Stimulated activated CD8-positive, alpha-beta memory T cell treated with anti-CD3 and anti-CD28 coated beads, Interleukin-7, amount 100 ng/mL, for 4 hours (primary cell): ENCODE measurements at regions not wholly inside any gene's neighbourhood (a gene's known extent, or its start where the extent isn't known, plus 50 kb on each side); places are given as distances from the start of the nearest gene placed in this dataset.
"Not testable (repeated sequence)": the region's sequence is repeated elsewhere in the genome, so short reads cannot be mapped to it uniquely, and the experiment has no call there.

Source experiments
- DNase-seq, 2 donors: peaks; one replicate each; pipeline ENCODE4 v3.0.0-alpha.2; 2020; ENCODE audit warnings: low read depth in 2 of 2

GRCh38 chr14:38589747-38590350 lies 334.0 kb upstream of the CLEC14A start:
- DNase-seq, result no peak

DNA sequence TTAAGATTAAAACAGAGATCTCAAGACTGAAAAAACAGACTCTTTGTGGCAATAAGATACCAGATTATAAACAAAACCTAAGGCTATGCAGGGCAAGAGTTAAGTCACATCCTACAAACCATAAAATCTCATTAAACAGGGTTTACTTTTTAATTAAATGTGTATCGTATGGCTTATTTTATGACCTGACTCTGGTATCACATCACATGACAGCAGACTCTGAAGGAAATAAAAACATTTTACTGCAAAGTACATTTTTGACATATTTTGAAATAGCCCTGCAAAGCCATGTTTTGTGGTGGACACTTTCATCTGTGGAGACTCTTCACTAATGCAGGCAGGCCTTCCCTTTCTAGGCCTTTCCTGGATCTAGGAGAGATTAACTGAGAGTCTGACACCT lies 327.6 kb upstream of the CLEC14A start:
- DNase-seq, result no peak

- DNase-seq, result no peak
These were observed 322.4 kb upstream of the CLEC14A start for GRCh38 chr14:38578278-38578681.

DNA sequence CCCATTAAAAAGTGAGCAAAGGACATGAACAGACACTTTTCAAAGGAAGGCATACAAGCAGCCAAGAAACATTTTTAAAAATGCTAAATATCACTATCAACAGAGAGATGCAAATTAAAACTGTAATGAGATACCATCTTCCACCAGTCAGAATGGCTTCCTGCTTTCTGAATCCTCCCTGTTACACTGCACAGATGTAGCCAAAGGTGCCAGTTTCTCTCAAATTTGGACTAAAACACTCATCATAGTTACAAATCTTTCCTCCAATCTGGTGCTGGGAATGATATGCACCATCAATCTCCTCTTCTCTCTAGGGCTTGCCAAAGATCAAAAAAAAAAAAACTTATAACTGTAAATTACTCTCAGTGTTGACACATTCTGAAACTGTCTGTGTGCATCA lies 311.8 kb upstream of the CLEC14A start:
- DNase-seq, result no peak

GRCh38 chr14:38561657-38562056 lies 305.8 kb upstream of the CLEC14A start:
- DNase-seq, result no peak

- DNase-seq, result no peak
These were observed 303.8 kb upstream of the CLEC14A start for GRCh38 chr14:38559711-38560110.

GRCh38 chr14:38557391-38557790 lies 301.5 kb upstream of the CLEC14A start:
- DNase-seq, result not testable (repeated sequence)

DNA sequence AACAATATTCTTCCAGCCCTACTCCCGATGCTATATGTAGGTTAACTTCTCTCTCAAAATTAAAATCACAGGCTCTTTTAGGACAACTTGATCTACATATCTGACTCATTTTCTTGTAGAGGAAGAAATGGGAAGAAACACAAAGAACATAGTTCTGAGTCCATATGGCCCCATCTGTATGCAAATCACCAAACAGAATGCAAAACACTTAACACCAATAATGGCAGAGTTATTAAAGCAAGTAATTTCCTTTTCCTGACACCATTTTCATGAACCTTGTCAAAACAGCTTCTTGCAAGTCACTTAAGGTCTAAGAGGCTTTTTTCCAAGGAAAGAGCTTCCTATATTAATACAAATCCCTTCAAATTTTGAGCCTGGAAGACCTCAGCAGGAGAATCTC lies 300.4 kb upstream of the CLEC14A start:
- no peak for DNase-seq

- DNase-seq, result no peak
These were observed 298.1 kb upstream of the CLEC14A start for GRCh38 chr14:38554026-38554425.

GRCh38 chr14:38553586-38553985 lies 297.7 kb upstream of the CLEC14A start:
- no peak for DNase-seq

DNA sequence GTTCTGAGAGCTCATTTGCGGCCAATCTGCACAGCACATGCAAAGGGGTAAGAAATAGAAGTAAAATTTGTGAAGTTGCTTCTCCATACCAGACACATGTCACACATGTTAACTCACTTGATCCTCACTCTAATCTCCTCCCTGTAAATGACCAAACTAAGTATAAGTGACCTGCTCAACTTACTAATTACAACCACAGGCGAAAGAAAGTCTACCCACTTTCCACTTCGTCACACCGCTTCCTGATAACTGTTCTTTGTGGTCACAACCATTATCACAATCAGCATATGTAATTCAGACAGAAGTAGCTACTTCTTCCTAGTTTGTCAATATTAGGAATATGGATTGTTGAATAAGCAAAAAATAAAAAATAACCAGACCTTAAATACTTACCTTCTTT lies 293.7 kb upstream of the CLEC14A start:
- DNase-seq, result no peak

DNA sequence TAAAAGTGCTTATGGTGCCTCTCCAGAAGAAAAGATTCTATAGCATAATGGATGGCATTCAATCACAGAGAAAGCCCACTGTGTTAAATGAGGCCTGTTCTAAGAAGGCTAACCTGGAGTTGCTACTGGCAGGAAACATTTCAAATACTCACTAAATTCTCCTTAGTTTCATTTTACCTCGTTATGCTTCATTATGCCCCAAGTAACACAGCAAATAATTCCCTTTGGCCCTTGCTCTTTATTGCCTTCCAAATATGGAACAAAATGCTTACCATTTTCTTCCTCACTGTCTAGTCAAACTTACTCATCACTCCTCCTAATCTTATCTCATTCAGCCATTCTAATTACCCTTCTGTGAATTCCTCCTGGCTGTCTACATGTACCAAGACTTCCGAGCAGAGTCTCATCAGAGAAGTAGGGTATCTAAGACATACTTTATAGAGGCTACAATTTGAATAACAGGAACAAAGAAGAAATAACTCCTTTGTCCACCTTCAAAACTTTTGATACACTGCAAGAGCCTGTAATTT lies 292.1 kb upstream of the CLEC14A start:
- DNase-seq, result no peak

DNA sequence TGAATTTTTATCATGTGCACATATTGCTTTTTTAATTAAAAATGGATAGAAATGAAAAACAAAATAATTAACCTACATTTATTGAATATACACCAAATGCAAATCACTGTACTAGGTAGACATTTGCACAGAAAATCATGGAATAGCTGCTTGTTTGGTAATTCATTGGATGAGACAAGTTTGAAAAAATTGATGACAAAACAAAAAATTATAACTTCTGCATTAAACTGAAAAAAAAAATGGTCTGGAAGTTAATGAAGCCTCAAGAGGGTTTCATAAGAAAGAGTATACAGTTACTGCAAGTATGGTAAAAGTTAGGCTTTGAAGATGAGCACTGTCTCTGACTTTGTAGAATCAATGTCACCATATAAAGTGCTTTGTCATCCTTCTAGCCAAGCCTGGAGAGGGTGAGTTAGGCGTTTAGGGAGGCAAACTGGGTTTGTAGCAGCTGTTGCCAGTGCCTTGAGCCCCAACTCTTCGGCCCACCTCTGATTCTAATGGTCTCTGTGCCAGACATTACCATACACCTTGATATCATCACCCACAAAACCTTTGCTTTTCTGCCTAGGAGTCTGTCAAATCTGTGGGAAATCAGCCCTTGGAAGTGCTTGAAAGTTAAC lies 291.1 kb upstream of the CLEC14A start:
- DNase-seq, result no peak

DNA sequence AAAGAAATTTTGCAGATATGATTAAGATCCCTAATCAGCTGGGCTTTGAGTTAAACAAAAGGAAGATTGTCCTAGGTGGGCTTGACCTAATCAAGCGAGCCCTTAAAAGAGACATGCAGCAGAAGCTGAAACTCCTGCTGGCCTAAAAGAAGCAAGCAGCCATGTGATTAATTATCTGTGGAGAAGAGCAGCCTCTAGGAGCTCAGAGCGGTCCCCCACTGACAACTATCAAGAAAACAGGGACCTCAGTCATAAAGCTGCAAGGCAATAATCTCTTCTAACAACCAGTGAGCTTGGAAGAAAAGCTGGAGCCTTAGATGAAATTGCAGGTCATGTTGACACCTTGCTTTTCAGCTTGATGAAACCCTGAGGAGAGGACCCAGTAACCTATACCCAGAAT lies 288.9 kb upstream of the CLEC14A start:
- DNase-seq, result no peak

- not testable (repeated sequence) for DNase-seq
These were observed 288.0 kb upstream of the CLEC14A start for GRCh38 chr14:38543851-38544250.

DNA sequence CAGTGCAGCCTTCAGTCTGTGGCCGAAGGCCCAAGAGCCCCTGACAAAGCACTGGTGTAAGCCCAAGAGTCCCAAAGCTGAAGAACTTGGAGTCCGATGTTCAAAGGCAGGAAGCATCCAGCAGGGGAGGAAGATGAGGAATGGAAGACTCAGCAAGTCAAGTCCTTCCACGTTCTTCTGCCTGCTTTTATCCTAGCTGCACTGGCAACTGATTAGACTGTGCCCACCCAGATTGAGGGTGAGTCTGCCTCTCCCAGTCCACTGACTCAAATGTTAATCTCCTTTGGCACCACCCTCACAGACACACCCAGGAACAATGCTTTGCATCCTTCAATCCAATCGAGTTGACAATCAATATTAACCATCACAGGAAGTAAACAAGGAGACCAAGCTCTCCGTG lies 282.2 kb upstream of the CLEC14A start:
- DNase-seq, result not testable (repeated sequence)

DNA sequence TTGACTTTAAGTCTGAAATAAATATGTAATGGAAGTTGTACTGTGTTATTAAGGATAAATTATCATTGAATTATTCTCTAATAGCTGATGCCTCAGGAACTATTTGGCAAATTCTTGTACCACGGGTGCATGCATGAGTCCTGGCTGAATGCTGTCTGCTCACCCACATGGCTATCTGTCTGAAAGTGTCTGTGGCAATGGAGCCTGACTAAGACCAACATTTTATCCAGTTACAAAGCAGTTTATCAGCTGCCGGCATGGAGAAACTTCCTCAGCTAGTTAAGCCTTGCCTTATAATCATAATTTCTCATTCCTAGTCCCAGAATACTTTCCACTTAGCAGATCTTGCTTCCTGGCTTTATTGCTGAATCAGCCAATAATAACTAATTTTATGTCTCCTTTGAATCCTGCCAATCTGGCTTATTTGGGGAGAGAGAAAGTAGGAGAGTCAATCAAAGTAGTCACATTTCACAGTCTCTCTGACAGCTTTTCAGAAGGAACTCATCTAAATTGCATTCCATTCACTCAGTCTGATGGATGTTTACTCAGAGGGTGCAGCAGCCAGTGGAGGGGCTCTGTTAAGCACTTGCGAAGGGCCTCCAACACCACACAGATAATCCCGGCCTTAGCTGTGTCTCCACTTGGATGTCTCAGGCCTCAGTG lies 280.6 kb upstream of the CLEC14A start:
- no peak for DNase-seq

GRCh38 chr14:38528582-38528981 lies 272.7 kb upstream of the CLEC14A start:
- DNase-seq, result no peak

DNA sequence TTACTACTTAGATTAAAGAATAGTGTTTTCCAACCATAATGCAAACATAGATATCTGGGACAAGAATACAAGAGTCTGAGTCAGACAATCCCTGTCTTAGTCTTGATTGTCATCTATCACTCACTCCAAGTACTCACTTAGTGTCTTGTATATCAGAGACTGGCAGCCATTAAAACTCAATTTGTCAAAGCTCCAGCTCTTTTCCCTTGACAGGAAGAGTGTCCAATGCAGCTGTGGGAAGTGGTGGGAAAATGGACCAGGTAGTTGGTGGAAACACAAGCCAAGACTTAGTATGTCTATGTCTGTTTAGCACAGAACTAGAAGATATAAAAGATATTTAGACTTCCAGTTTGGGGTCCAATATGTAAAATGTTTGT lies 271.6 kb upstream of the CLEC14A start:
- DNase-seq, result no peak

- no peak for DNase-seq
These were observed 271.1 kb upstream of the CLEC14A start for GRCh38 chr14:38526826-38527501.

DNA sequence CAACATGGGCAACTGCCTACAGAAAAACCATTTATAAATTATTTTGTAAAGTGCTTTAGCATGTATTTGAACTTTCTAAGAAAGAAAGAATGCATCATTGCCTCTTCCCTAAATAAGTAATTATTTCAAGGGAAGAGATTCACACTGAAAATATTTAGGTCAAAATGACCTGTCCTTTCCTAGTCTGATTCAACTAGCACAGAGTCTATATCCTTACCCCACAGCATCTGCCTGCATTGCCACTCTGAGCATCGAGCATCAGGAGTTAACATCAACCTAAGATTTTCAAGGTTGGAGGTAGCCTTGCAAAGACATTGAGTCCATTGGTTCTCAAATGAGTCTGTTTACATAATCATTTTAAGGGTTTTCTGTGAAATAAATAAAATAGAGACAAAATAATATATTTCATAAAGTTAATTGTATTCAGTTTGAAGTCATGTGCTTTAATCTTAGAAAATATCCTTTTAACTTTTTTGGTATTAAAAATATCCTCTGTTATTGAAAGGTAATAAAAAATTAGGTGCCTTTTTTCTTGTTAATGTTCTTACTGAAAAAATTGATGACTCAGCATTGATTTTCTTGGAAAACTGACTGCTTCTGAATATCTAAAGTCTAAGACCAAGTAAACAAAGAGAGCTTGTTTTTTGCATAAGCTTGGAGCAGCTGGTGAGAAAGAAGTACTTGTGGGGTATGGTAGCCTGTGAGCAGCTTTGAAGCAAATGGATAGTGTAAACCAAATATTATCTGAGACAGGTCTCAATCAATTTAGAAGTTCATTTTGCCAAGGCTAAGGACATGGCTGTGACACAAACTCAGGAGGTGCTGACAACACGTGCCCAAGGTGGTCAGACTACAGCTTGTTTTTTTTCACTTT lies 269.0 kb upstream of the CLEC14A start:
- DNase-seq, result no peak

DNA sequence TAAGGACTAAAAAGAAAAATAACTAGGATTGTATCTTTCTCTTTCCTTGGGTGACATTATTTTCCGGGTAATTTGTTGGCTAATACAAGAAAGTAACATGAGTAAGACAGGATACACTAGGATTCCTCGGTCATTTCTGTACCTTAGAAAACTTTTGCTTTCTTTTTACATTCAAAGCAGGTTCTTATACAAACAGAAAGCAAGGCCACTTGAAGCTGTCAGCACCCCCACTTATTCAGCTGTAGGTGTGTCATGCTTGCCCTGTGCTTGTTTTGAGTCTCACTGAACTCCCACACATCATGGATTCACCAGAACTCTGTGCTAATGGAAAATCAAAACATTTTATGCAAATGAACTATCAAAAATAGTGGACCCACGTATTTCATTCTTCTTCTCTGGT lies 266.8 kb upstream of the CLEC14A start:
- no peak for DNase-seq
